HEK293T (cell line): ENCODE measurements at regions not wholly inside any gene's neighbourhood (a gene's known extent, or its start where the extent isn't known, plus 50 kb on each side); places are given as distances from the start of the nearest gene placed in this dataset.

ENCODE experiments used
- BHLHE40 ChIP-seq: fragments of 450-650 bp; IDR thresholded peaks from 2 replicates; pipeline ENCODE4 v1.6.1; 2016; ENCODE audit warnings: mild to moderate bottlenecking, moderate library complexity, borderline replicate concordance
- CTBP1 ChIP-seq: fragments of 450-650 bp; IDR thresholded peaks from 2 replicates; pipeline ENCODE4 v1.6.1; 2016; ENCODE audit warnings: borderline replicate concordance
- ELF4 ChIP-seq: fragments of 450-650 bp; IDR thresholded peaks from 2 replicates; pipeline ENCODE4 v1.6.1; 2017; ENCODE audit warnings: antibody characterized with exemption
- FOXA1 ChIP-seq: fragments of 450-650 bp; IDR thresholded peaks from 2 replicates; pipeline ENCODE4 v1.6.1; 2016; ENCODE audit warnings: mild to moderate bottlenecking
- FOXK2 ChIP-seq: fragments of 450-650 bp; IDR thresholded peaks from 2 replicates; pipeline ENCODE4 v1.6.1; 2016; ENCODE audit warnings: mild to moderate bottlenecking
- FOXM1 ChIP-seq: fragments of 450-650 bp; IDR thresholded peaks from 2 replicates; pipeline ENCODE4 v1.6.1; 2017; ENCODE audit warnings: mild to moderate bottlenecking, borderline replicate concordance
- HDGF ChIP-seq: fragments of 450-650 bp; IDR thresholded peaks from 2 replicates; pipeline ENCODE4 v1.6.1; 2017; ENCODE audit warnings: antibody characterized with exemption, borderline replicate concordance
- L3MBTL2 ChIP-seq: fragments of 450-650 bp; conservative IDR thresholded peaks from 2 replicates; pipeline ENCODE4 v1.6.1; 2016; ENCODE audit warnings: mild to moderate bottlenecking
- SP1 ChIP-seq: fragments of 450-650 bp; IDR thresholded peaks from 2 replicates; pipeline ENCODE4 v1.6.1; 2017
- SUZ12 ChIP-seq: fragments of 450-650 bp; IDR thresholded peaks from 2 replicates; pipeline ENCODE4 v1.6.1; 2016; ENCODE audit warnings: mild to moderate bottlenecking
- TARDBP ChIP-seq: fragments of 450-650 bp; IDR thresholded peaks from 2 replicates; pipeline ENCODE4 v1.6.1; 2016

- no peak for TF ChIP-seq FOXM1
- TF ChIP-seq FOXA1, result no peak
- TF ChIP-seq TARDBP, result no peak
- no peak for TF ChIP-seq HDGF
- TF ChIP-seq FOXK2, result no peak
- TF ChIP-seq SUZ12, result no peak
- TF ChIP-seq L3MBTL2, result no peak
- TF ChIP-seq ELF4, result no peak
- TF ChIP-seq SP1, result no peak
- TF ChIP-seq CTBP1, result no peak
- no peak for TF ChIP-seq BHLHE40
These were observed 1019.5 kb upstream of the LRRTM1 start for GRCh38 chr2:81324046-81324445.
